Stromal cell of bone marrow (primary cell): ENCODE measurements at regions not wholly inside any gene's neighbourhood (a gene's known extent, or its start where the extent isn't known, plus 50 kb on each side); places are given as distances from the start of the nearest gene placed in this dataset.

ENCODE experiments used
- DNase-seq: peaks from one replicate; pipeline ENCODE4 v3.0.0-alpha.2; 2012; ENCODE audit warnings: low read depth

GRCh38 chr1:115577513-115577912 is 64.3 kb upstream of the VANGL1 start:
- DNase-seq = no peak

- DNase-seq = no peak
These were observed 66.1 kb upstream of the VANGL1 start for GRCh38 chr1:115575661-115576060.

GRCh38 chr1:115572710-115573109 is 69.1 kb upstream of the VANGL1 start:
- no peak for DNase-seq

- DNase-seq = no peak
These were observed 74.3 kb upstream of the VANGL1 start for GRCh38 chr1:115567431-115567830.

- no peak for DNase-seq
These were observed 76.0 kb upstream of the VANGL1 start for GRCh38 chr1:115565791-115566190.

- DNase-seq = no peak
These were observed 76.4 kb upstream of the VANGL1 start for GRCh38 chr1:115565353-115565752.

GRCh38 chr1:115564201-115564600 is 77.6 kb upstream of the VANGL1 start:
- no peak for DNase-seq

- DNase-seq = no peak
These were observed 81.7 kb upstream of the VANGL1 start for GRCh38 chr1:115560027-115560426.

- no peak for DNase-seq
These were observed 83.5 kb upstream of the VANGL1 start for GRCh38 chr1:115558275-115558674.

- no peak for DNase-seq
These were observed 84.1 kb upstream of the VANGL1 start for GRCh38 chr1:115557715-115558114.

GRCh38 chr1:115556236-115556635 is 85.5 kb upstream of the VANGL1 start:
- no peak for DNase-seq

- no peak for DNase-seq
These were observed 86.3 kb upstream of the VANGL1 start for GRCh38 chr1:115555446-115555845.

- no peak for DNase-seq
These were observed 94.1 kb upstream of the VANGL1 start for GRCh38 chr1:115547696-115548095.

GRCh38 chr1:115546846-115547245 is 94.9 kb upstream of the VANGL1 start:
- no peak for DNase-seq

- DNase-seq = peak; percentile 85
These were observed 95.7 kb upstream of the VANGL1 start for GRCh38 chr1:115545791-115546733.

- DNase-seq = no peak
These were observed 96.6 kb upstream of the VANGL1 start for GRCh38 chr1:115545096-115545720.

- DNase-seq = no peak
These were observed 97.6 kb upstream of the VANGL1 start for GRCh38 chr1:115544131-115544530.

- DNase-seq = no peak
These were observed 98.5 kb upstream of the VANGL1 start for GRCh38 chr1:115543247-115543646.

GRCh38 chr1:115539736-115540135 is 102.0 kb upstream of the VANGL1 start:
- DNase-seq = no peak

GRCh38 chr1:115539061-115539460 is 102.7 kb upstream of the VANGL1 start:
- peak; percentile 60 for DNase-seq

- no peak for DNase-seq
These were observed 103.2 kb upstream of the VANGL1 start for GRCh38 chr1:115538579-115538978.

- DNase-seq = no peak
These were observed 104.4 kb upstream of the VANGL1 start for GRCh38 chr1:115537415-115537814.

GRCh38 chr1:115536279-115536816 is 105.4 kb upstream of the VANGL1 start:
- DNase-seq = no peak
